GM12874 (cell line): ENCODE measurements at regions not wholly inside any gene's neighbourhood (a gene's known extent, or its start where the extent isn't known, plus 50 kb on each side); places are given as distances from the start of the nearest gene placed in this dataset.

Experiments used
- TF ChIP-seq, protein P1 (sequence below): IDR thresholded peaks from 2 replicates; pipeline ENCODE4 v1.5.1; 2011; ENCODE audit warnings: low read depth, mild to moderate bottlenecking, control low read depth, low read length, moderate library complexity; ENCODE audit not compliant: insufficient read depth

DNA sequence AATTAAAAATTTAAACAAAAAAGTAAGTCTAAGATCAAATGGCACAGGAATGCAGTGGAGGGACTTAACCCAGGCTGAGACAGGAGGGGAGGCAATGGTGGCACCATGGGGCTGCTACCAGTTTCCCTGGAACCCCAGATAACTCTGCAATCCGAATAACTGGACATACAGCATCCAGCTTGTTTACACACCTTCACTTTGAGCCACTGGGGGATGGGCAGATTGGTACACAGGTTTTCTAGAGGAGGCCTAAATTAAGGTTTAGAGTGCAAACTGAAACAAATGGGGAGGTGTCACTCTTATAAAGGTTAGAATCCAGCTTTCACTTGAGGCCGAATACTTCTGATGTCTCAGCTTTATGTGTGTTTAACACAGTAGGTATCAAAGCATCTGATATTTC lies 189.3 kb upstream of the FN1 start:
- TF ChIP-seq, protein P1, sequence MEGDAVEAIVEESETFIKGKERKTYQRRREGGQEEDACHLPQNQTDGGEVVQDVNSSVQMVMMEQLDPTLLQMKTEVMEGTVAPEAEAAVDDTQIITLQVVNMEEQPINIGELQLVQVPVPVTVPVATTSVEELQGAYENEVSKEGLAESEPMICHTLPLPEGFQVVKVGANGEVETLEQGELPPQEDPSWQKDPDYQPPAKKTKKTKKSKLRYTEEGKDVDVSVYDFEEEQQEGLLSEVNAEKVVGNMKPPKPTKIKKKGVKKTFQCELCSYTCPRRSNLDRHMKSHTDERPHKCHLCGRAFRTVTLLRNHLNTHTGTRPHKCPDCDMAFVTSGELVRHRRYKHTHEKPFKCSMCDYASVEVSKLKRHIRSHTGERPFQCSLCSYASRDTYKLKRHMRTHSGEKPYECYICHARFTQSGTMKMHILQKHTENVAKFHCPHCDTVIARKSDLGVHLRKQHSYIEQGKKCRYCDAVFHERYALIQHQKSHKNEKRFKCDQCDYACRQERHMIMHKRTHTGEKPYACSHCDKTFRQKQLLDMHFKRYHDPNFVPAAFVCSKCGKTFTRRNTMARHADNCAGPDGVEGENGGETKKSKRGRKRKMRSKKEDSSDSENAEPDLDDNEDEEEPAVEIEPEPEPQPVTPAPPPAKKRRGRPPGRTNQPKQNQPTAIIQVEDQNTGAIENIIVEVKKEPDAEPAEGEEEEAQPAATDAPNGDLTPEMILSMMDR, result no peak

DNA sequence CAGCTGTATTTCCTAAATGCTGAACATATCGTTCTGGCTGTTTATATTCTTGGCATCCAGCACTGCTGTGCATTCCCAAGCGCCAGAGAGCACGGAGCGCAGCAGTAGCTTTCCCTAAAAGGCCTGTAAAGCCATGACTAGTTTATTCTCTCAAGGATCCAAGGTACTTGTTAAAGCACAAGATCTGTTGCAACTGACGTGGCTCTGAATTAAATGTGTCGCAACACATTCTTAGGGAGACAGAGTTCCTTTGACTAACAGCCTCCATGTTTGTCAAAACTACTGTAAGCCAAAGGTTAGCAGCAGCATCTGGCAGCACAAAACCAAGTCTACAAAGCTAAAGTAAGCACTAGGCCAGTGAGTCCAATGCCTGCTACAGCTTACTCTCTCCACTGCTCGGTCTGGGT lies 188.6 kb upstream of the FN1 start:
- TF ChIP-seq, protein P1, result no peak

DNA sequence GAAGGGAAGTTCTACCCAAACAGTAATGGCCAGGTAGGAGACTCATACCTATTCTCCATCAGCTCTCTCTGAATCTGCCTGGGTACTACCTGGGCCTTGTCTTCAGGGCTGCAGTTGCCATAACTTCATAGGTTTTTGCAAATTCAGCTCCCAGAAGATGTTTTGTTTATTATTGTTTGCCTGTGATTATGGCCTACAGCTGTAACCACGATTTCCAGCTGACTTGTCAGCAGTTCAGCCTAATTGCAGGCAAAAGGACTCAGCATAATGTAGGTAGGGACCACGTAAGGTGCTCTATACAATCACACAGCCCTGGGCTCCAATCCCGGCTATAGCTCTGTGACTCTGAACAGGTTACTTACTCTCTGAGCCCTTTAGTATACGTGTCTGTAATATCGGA lies 187.0 kb upstream of the FN1 start:
- TF ChIP-seq, protein P1, result no peak

DNA sequence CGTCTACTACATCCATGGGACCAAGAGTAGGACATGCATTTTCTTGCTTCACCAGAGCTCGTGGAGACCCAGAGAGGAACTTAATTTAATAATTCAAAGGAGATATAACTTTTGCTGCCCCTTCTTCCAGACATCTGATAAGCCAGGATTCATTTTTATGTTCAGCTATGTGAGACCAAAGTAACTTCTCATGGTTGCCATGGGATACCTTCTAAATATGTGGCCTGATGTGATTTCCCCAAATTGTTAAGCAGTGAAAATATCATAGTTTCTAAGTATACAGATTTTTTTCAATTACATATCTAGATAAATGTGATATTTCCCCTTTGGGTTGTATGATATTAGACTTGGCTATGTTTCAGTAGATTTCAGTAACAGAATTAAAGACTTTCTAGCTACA lies 185.5 kb upstream of the FN1 start:
- TF ChIP-seq, protein P1, result no peak

DNA sequence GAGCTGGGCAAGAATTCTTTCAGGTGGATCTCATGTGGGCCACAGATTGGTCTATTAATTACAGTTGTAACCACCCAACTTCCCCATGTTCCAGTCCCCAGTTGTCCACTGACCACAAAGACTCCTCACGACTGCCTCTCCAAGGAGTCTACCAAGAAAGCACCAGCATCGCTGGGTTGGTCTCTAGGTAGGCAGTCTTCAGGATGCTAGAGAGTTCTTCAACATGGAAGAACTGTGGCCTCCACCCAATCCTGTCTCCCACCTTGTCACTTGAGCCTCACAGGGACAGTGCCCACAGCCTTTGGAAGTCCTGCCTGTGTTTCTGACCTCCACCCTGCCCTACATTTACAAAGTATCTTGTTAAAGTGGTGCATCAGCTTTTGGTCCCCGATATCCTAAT lies 184.7 kb upstream of the FN1 start:
- TF ChIP-seq, protein P1, result no peak

DNA sequence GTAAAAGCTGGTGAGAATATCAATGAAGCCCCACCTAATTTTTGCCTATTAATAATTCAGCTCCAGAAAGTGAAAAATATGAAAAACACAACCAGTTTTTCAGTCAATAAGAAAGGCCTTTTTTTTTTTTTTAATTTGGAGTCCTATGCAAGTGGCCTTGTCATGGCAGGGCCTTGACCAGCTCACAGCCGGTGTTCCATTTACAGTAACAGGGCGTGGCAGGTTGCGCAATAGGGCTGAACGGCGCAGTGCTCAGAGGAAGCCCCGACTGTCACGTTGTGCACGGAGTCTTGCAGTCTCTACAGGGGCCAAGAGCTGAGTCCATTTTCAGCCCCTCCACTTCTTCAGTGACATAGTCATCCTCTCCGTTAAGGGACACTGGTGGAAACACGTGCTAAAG lies 184.1 kb upstream of the FN1 start:
- TF ChIP-seq, protein P1, result no peak

DNA sequence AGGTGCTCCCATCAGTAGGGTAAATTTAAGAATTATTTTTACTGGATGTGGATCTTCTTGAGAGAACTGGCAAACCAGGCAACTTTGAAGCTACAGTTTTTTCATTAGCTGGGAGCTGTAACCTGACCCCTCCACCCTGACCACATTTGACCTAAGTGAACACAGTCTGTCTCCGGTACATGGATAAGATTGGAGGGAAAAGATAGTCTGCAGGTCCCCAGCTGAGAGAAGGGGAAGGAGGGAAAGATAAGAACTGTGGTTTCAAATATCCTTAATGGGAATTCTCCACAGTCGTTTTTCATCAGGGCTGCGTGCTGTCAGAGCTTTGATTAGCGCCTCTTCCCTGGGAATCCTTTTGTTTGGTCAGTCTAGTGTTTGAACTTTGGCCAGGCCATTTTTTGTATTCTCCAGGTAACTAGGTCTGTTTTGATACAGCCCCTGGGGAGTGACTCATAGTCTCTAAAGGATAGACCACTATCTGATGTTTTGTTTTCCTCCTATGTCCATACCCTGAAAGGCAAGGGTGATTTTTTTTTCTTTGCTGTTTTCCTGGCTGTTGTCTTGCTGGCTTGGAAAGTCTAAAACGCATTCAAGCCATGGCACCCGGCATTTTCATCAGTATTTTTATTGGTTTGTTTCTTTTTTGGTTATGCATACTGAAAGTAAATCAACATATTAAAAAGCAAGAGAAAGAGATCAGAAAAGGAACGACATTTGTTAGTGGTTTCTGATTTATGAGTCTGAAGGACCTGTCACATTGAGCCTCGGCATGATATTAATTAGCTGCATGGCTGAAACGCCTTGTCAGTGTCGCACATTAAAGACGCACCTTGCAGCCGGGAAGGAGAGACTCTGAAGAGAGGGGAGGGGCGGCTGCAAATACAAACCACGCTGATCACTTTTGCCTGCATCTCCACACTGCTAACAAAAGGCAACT lies 183.4 kb upstream of the FN1 start:
- TF ChIP-seq, protein P1, result no peak
